GM13976 (cell line): ENCODE measurements at regions not wholly inside any gene's neighbourhood (a gene's known extent, or its start where the extent isn't known, plus 50 kb on each side); places are given as distances from the start of the nearest gene placed in this dataset.

Experiments used
- DNase-seq: peaks from one replicate; pipeline ENCODE4 v3.0.0; 2012; ENCODE audit warnings: low spot score
- in situ Hi-C: fragments of 300-500 bp; cut with MboI; formaldehyde crosslinking; loops from one replicate; pipeline ENCODE4 v1.12.0; 2022; ENCODE audit warnings: low sequenced_read_pairs, mixed read lengths, inconsistent platforms; ENCODE audit not compliant: unreplicated experiment
- TF ChIP-seq, protein P1 (sequence below): IDR thresholded peaks from 2 replicates; pipeline ENCODE4 v1.5.1; 2012; ENCODE audit warnings: borderline replicate concordance, mild to moderate bottlenecking; ENCODE audit not compliant: insufficient read depth; ENCODE audit errors: extremely low read depth, missing control alignments, control extremely low read depth

DNA sequence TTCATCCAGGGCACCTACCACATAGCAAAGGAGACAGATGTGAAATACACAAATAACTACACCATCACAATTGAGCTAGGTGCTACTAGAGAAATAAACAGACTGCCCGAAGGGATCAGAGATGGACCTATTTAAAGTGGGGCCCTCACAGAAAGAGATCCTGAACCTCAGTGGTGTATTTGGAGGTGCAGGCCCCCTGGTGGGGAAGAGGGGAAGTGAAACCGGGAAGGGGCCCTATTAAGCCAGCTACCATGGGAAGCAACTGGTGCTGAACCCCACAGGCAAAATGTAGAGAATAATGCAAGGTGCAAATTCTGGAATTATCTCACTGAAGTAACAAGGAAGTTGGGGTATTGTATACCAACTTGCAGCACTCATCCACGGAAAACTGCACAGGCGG, 78.6 kb upstream of the FAM9A start:
- in situ Hi-C loops, result no loop called here
- TF ChIP-seq, protein P1, sequence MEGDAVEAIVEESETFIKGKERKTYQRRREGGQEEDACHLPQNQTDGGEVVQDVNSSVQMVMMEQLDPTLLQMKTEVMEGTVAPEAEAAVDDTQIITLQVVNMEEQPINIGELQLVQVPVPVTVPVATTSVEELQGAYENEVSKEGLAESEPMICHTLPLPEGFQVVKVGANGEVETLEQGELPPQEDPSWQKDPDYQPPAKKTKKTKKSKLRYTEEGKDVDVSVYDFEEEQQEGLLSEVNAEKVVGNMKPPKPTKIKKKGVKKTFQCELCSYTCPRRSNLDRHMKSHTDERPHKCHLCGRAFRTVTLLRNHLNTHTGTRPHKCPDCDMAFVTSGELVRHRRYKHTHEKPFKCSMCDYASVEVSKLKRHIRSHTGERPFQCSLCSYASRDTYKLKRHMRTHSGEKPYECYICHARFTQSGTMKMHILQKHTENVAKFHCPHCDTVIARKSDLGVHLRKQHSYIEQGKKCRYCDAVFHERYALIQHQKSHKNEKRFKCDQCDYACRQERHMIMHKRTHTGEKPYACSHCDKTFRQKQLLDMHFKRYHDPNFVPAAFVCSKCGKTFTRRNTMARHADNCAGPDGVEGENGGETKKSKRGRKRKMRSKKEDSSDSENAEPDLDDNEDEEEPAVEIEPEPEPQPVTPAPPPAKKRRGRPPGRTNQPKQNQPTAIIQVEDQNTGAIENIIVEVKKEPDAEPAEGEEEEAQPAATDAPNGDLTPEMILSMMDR, result peak; percentile 15
- no peak for DNase-seq

- TF ChIP-seq, protein P1, result no peak
- in situ Hi-C loops, result no loop called here
- no peak for DNase-seq
Observed at GRCh38 chrX:8873956-8874355, 72.8 kb upstream of the FAM9A start.

- DNase-seq, result no peak
- in situ Hi-C loops, result no loop called here
- TF ChIP-seq, protein P1, result no peak
Observed at GRCh38 chrX:8873102-8873501, 71.9 kb upstream of the FAM9A start.

GRCh38 chrX:8870411-8870810, 69.2 kb upstream of the FAM9A start:
- TF ChIP-seq, protein P1, result no peak
- DNase-seq, result no peak
- in situ Hi-C loops, result no loop called here

GRCh38 chrX:8869812-8870211, 68.6 kb upstream of the FAM9A start:
- TF ChIP-seq, protein P1, result no peak
- in situ Hi-C loops, result no loop called here
- DNase-seq, result no peak

DNA sequence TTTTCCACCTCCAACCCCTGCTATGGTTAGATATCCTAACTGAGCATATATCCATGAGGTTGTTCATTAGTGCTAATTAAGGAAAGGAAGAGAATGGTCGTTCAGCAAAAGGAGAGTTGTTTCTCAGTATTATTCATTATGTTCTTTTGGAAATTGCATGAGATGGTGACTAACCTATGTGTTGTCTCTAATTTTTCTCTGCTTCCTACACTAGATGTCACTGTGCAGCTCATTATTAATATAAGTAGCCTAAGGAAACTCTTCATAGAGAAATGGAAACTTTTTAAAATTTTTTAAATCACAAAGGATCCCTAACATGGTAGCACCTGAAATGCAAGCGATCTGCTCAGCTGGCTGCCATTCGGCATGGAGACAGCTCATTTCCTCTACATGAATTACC, 67.7 kb upstream of the FAM9A start:
- TF ChIP-seq, protein P1, result no peak
- in situ Hi-C loops, result no loop called here
- no peak for DNase-seq
